HepG2 (cell line): ENCODE measurements at regions not wholly inside any gene's neighbourhood (a gene's known extent, or its start where the extent isn't known, plus 50 kb on each side); places are given as distances from the start of the nearest gene placed in this dataset.

Experiments used
- ATAC-seq: fragments of 200-7000 bp; cut with Tn5 transposase; 3 replicates; pipeline ENCODE4 v1.9.1; 2020; ENCODE audit warnings: mild to moderate bottlenecking, moderate library complexity
- BruUV-seq: library from RNA; stranded (reverse); fragments of 400-500 nt; replicated peaks from 2 replicates; lab custom pipeline; 2021; lab: Mats Ljungman, UMichigan
- CTCF ChIA-PET: fragments of 300-600 bp; formaldehyde crosslinking; extraction: SDS; loops from one replicate; lab custom pipeline; 2021; ENCODE audit warnings: low total read pairs, inconsistent platforms, low intra/inter-chr PET ratio; lab: Yijun Ruan, JAX
- POLR2A ChIA-PET: fragments of 350-600 bp; sonication (Branson Sonifier 250); formaldehyde crosslinking; loops from one replicate; lab custom pipeline; 2020; ENCODE audit warnings: antibody characterized with exemption, inconsistent platforms; lab: Yijun Ruan, JAX
- DNase-seq: peaks from one replicate; pipeline ENCODE4 v3.0.0-alpha.2; 2015; ENCODE audit warnings: low spot score
- FAIRE-seq: peaks from 3 replicates; lab custom pipeline; 2011; peaks lifted over from hg19 to GRCh38; lab: Jason Lieb, UNC
- H2AFZ ChIP-seq: one replicate; pipeline ENCODE4 v1.6.1; 2011; ENCODE audit warnings: low read length, inconsistent platforms
- H3K27ac ChIP-seq: fragments of 300-600 bp; 3 replicates; pipeline ENCODE4 v1.8.0; 2011; ENCODE audit warnings: mixed run types, mild to moderate bottlenecking, mixed read lengths, low read length, inconsistent platforms; ENCODE audit not compliant: insufficient read depth; ENCODE audit errors: extremely low read length
- H3K27me3 ChIP-seq, 2 experiments: fragments of 200-600 bp in 1 of 2; 2 replicates in 1 of 2; 3 replicates in 1 of 2; pipeline versions ENCODE4 v1.6.0 to v1.8.0; 2011; ENCODE audit warnings: low read length in 2 of 2, mild to moderate bottlenecking in 2 of 2, moderate library complexity in 2 of 2, inconsistent platforms in 1 of 2; ENCODE audit not compliant: insufficient read depth in 2 of 2, control insufficient read depth in 1 of 2
- H3K36me3 ChIP-seq, 2 experiments: fragments of 200-600 bp in 1 of 2; replicated peaks in 1 of 2; 2 replicates in 1 of 2; 3 replicates in 1 of 2; pipeline versions ENCODE4 v1.5.1 to v1.8.0; 2011; ENCODE audit warnings: low read length in 2 of 2, inconsistent platforms in 1 of 2; ENCODE audit not compliant: insufficient read depth in 2 of 2, control insufficient read depth in 1 of 2
- H3K4me1 ChIP-seq: 2 replicates; pipeline ENCODE4 v1.5.1; 2012; ENCODE audit warnings: low read length, inconsistent platforms; ENCODE audit not compliant: insufficient read depth
- H3K4me2 ChIP-seq: 2 replicates; pipeline ENCODE4 v1.6.0; 2011; ENCODE audit warnings: low read depth, low read length, inconsistent platforms
- H3K4me3 ChIP-seq, 3 experiments: fragments of 200-600 bp in 1 of 3; sonication (generic), shearing (Covaris generic) in 1 of 3; replicated peaks in 1 of 3; 2 replicates each; pipeline ENCODE4 v1.5.1; 2011 to 2016; ENCODE audit warnings: low read length in 3 of 3, inconsistent platforms in 2 of 3, low read depth in 2 of 3, mild to moderate bottlenecking in 2 of 3, control low read depth in 1 of 3, mixed read lengths in 1 of 3; ENCODE audit not compliant: insufficient read depth in 1 of 3
- H3K79me2 ChIP-seq: one replicate; pipeline ENCODE4 v1.6.1; 2011; ENCODE audit warnings: low read length, inconsistent platforms; ENCODE audit not compliant: insufficient read depth
- H3K9ac ChIP-seq: 2 replicates; pipeline ENCODE4 v1.6.0; 2011; ENCODE audit warnings: mild to moderate bottlenecking, low read depth, low read length, inconsistent platforms; ENCODE audit not compliant: insufficient read depth
- H3K9me3 ChIP-seq: 2 replicates; pipeline ENCODE4 v1.5.1; 2012; ENCODE audit warnings: mild to moderate bottlenecking, low read length
- H4K20me1 ChIP-seq: 2 replicates; pipeline ENCODE4 v1.6.0; 2011; ENCODE audit warnings: inconsistent platforms, mild to moderate bottlenecking, low read length, moderate library complexity; ENCODE audit not compliant: insufficient read depth
- BORCS8-MEF2B ChIP-seq: sonication (generic); formaldehyde crosslinking; IDR thresholded peaks from 2 replicates; pipeline ENCODE4 v1.8.0; 2022; ENCODE audit warnings: mild to moderate bottlenecking, missing genetic modification reagents
- GPBP1L1 ChIP-seq: sonication (generic); formaldehyde crosslinking; IDR thresholded peaks from 2 replicates; pipeline ENCODE4 v1.5.0; 2020; ENCODE audit warnings: mild to moderate bottlenecking, missing genetic modification reagents
- KLF16 ChIP-seq, 2 experiments: sonication (generic) in 1 of 2; formaldehyde crosslinking in 1 of 2; IDR thresholded peaks; 2 replicates each; pipeline versions ENCODE4 v1.6.1 to v1.8.0; 2016 to 2023; ENCODE audit warnings: missing genetic modification reagents in 2 of 2, missing compliant biosample characterization in 1 of 2
- KMT2A ChIP-seq: sonication (generic); formaldehyde crosslinking; IDR thresholded peaks from 2 replicates; pipeline ENCODE4 v1.4.0; 2020; ENCODE audit warnings: missing genetic modification reagents
- SIX4 ChIP-seq: sonication (generic); formaldehyde crosslinking; IDR thresholded peaks from 2 replicates; pipeline ENCODE4 v1.4.0; 2020; ENCODE audit warnings: missing genetic modification reagents
- SMARCE1 ChIP-seq: fragments of 450-650 bp; IDR thresholded peaks from 2 replicates; pipeline ENCODE4 v1.6.1; 2017; ENCODE audit warnings: borderline replicate concordance
- TEAD2 ChIP-seq: sonication (generic); formaldehyde crosslinking; IDR thresholded peaks from 2 replicates; pipeline ENCODE4 v1.9.0; 2021; ENCODE audit warnings: missing genetic modification reagents
- TOE1 ChIP-seq: sonication (generic); formaldehyde crosslinking; IDR thresholded peaks from 2 replicates; pipeline ENCODE4 v1.4.0; 2020; ENCODE audit warnings: mild to moderate bottlenecking, missing genetic modification reagents
- ZBTB46 ChIP-seq: sonication (generic); formaldehyde crosslinking; IDR thresholded peaks from 2 replicates; pipeline ENCODE4 v1.4.0; 2020; ENCODE audit warnings: mild to moderate bottlenecking, missing genetic modification reagents, borderline replicate concordance
- ZNF264 ChIP-seq: sonication (generic); formaldehyde crosslinking; IDR thresholded peaks from 2 replicates; pipeline ENCODE4 v1.4.0; 2020; ENCODE audit warnings: missing genetic modification reagents
- ZNF350 ChIP-seq: sonication (generic); formaldehyde crosslinking; IDR thresholded peaks from 2 replicates; pipeline ENCODE4 v1.4.0; 2020; ENCODE audit warnings: mild to moderate bottlenecking, low read depth, missing genetic modification reagents, borderline replicate concordance
- ZNF501 ChIP-seq: sonication (generic); formaldehyde crosslinking; IDR thresholded peaks from 2 replicates; pipeline ENCODE4 v1.5.1; 2020; ENCODE audit warnings: mild to moderate bottlenecking, moderate library complexity, missing genetic modification reagents
- ZNF580 ChIP-seq: IDR thresholded peaks from 2 replicates; pipeline ENCODE4 v1.6.1; 2016; ENCODE audit warnings: low read depth, borderline replicate concordance
- ZNF773 ChIP-seq: sonication (generic); formaldehyde crosslinking; IDR thresholded peaks from 2 replicates; pipeline ENCODE4 v1.4.0; 2020; ENCODE audit warnings: missing genetic modification reagents, borderline replicate concordance
- WGBS: methylation state at CpG from one replicate; pipeline ENCODE4 v1.1.6; 2017; ENCODE audit warnings: low lambda C conversion rate; 5-methylcytosine and 5-hydroxymethylcytosine counted together
- in situ Hi-C: cut with HindIII; loops from 2 replicates; pipeline ENCODE4 v1.10.0; 2017; ENCODE audit warnings: low pct_unique_long_range_greater_than_20kb; ENCODE audit not compliant: extremely low pct_ligation_motif_present
- intact Hi-C: fragments of 100-400 bp; cut with micrococcal nuclease; formaldehyde crosslinking; loops from one replicate; pipeline ENCODE4 v1.10.0; 2022; ENCODE audit not compliant: unreplicated experiment

DNA sequence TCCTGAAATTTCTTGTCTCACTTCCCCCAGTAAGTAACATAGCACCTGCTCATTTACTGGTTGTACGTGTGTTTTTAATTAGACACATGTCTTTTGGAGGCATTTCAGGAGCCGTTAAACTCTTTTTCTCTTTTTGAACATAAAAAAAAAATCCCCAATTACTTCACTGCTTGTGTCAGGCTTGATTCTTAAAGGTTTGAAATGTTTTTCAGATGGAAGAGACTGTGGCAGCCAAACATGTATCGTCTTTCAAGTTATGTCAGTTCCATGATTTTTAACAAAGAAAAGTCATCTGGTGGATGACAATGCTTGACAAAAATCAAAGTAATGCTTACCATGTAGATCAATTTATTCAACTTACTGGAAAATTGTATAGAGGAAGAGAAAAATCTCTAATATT, 585.8 kb downstream of the GATA3 start:
- Histone ChIP-seq H2AFZ (no peak overlapping the region), H3K27me3 (no peaks in the 10 kb centered on the region), H3K9me3 (no peaks in the 10 kb centered on the region; the same call in 1 of the 2 replicates), H3K4me3 (no peak overlapping the region), H3K36me3 (no peaks in the 10 kb centered on the region), H3K27ac (no peak overlapping the region), H3K4me2 (no peak overlapping the region), H3K79me2 (no peaks in the 10 kb centered on the region), H3K4me1 (no peaks in the 10 kb centered on the region), H3K9ac (no peak overlapping the region), H4K20me1 (no peaks in the 10 kb centered on the region)
- BruUV-seq: no TSS peak
- intact Hi-C loops: no loop called here
- ChIA-PET CTCF (no interaction called here), POLR2A (no interaction called here)
- ATAC-seq: no peak
- no peak for FAIRE-seq
- TF ChIP-seq SMARCE1 (no peak), ZNF580 (CRISPR knock-in tag) (no peak), SIX4 (no peak), KMT2A (CRISPR knock-in tag) (no peak), ZNF264 (no peak)
- DNase-seq: no peak
- WGBS: 4% methylated on average over 3 of the region's 3 CpGs
- in situ Hi-C loops: no loop called here

- DNase-seq: no peak
- CTCF ChIA-PET: no interaction called here
- H2AFZ ChIP-seq: no peak overlapping the region
- no peak for TF ChIP-seq ZBTB46
- no peak for TF ChIP-seq GPBP1L1 (CRISPR knock-in tag)
- TF ChIP-seq KLF16 (CRISPR knock-in tag; IDR thresholded peaks at IDR 0.05): no peak
- TF ChIP-seq ZNF350: no peak
- TF ChIP-seq TOE1 (CRISPR knock-in tag): no peak
- no peak for TF ChIP-seq BORCS8-MEF2B (CRISPR knock-in tag)
- TF ChIP-seq ZNF773 (CRISPR knock-in tag): no peak
- TF ChIP-seq ZNF501 (CRISPR knock-in tag): no peak
- TF ChIP-seq TEAD2: no peak
- no peaks in the 10 kb centered on the region for H4K20me1 ChIP-seq
- H3K4me3 ChIP-seq: no peak overlapping the region
- H3K27ac ChIP-seq: no peak overlapping the region
- H3K4me1 ChIP-seq: no peaks in the 10 kb centered on the region
- no peaks in the 10 kb centered on the region; the same call in 1 of the 2 replicates for H3K9me3 ChIP-seq
- BruUV-seq: no TSS peak
- no peaks in the 10 kb centered on the region for H3K36me3 ChIP-seq
- H3K27me3 ChIP-seq: no peaks in the 10 kb centered on the region
- no peak overlapping the region for H3K9ac ChIP-seq
- H3K79me2 ChIP-seq: no peaks in the 10 kb centered on the region
- intact Hi-C loops (no loop called here), in situ Hi-C loops (no loop called here)
- FAIRE-seq: no peak
- no peak for ATAC-seq
- POLR2A ChIA-PET: no interaction called here
- H3K4me2 ChIP-seq: no peak overlapping the region
Measured at GRCh38 chr10:8640878-8641277, 586.4 kb downstream of the GATA3 start.
